ENCODE measurements at regions not wholly inside any gene's neighbourhood (a gene's known extent, or its start where the extent isn't known, plus 50 kb on each side); places are given as distances from the start of the nearest gene placed in this dataset.

- TF ChIP-seq CTCF (IDR thresholded peaks at IDR 0.05) (no peak), POLR2A (IDR thresholded peaks at IDR 0.05) (no peak)
These were observed 157.7 kb downstream of the RPRM start for GRCh38 chr2:153320879-153321278.
